Breast epithelium (tissue), 4 donors: ENCODE measurements at regions not wholly inside any gene's neighbourhood (a gene's known extent, or its start where the extent isn't known, plus 50 kb on each side); places are given as distances from the start of the nearest gene placed in this dataset.
"Not testable (repeated sequence)": the region's sequence is repeated elsewhere in the genome, so short reads cannot be mapped to it uniquely, and the experiment has no call there.

Source experiments
- DNase-seq, 2 donors: peaks; one replicate each; pipeline ENCODE4 v3.0.0-alpha.2; 2019; ENCODE audit warnings: low spot score in 2 of 2
- H3K27ac ChIP-seq, 2 donors: fragments of 200-600 bp; sonication (generic) in 1 of 2; one replicate each; pipeline ENCODE4 v1.5.1; 2016 to 2019; ENCODE audit warnings: mild to moderate bottlenecking in 1 of 2
- H3K27me3 ChIP-seq, 2 donors: fragments of 200-600 bp; sonication (generic) in 1 of 2; one replicate each; pipeline versions ENCODE4 v1.5.1 to v1.6.0; 2017 to 2019; ENCODE audit warnings: control low read depth in 1 of 2, mild to moderate bottlenecking in 1 of 2
- H3K36me3 ChIP-seq: fragments of 200-600 bp; one replicate; pipeline ENCODE4 v1.5.1; 2019
- H3K4me1 ChIP-seq, 2 donors: fragments of 200-600 bp; sonication (generic); one replicate each; pipeline ENCODE4 v1.5.1; 2016 to 2019; ENCODE audit warnings: control low read depth in 1 of 2
- H3K4me3 ChIP-seq, 3 donors: fragments of 200-600 bp; sonication (generic); 1 replicate in 2 of 3; 2 replicates in 1 of 3; pipeline ENCODE4 v1.5.1; 2016 to 2019; ENCODE audit warnings: mild to moderate bottlenecking in 3 of 3, moderate library complexity in 2 of 3
- H3K9me3 ChIP-seq, 2 donors: fragments of 200-600 bp; sonication (generic) in 1 of 2; one replicate each; pipeline ENCODE4 v1.5.1; 2016 to 2019; ENCODE audit warnings: control low read depth in 1 of 2
- CTCF ChIP-seq, 3 donors: fragments of 450-650 bp; IDR thresholded peaks; one replicate each; pipeline ENCODE4 v1.5.1; 2016 to 2017; ENCODE audit warnings: antibody characterized with exemption in 3 of 3, mild to moderate bottlenecking in 3 of 3, moderate library complexity in 3 of 3
- POLR2A ChIP-seq: fragments of 450-650 bp; IDR thresholded peaks from one replicate; pipeline ENCODE4 v1.6.1; 2016; ENCODE audit warnings: antibody characterized with exemption, mild to moderate bottlenecking, moderate library complexity
- POLR2AphosphoS5 ChIP-seq, 3 donors: sonication (generic); formaldehyde crosslinking; IDR thresholded peaks; one replicate each; pipeline ENCODE4 v1.6.1; 2017; ENCODE audit warnings: antibody characterized with exemption in 3 of 3
- intact Hi-C: fragments of 100-400 bp; cut with DNase I; formaldehyde crosslinking; loops from one replicate; pipeline ENCODE4 v1.15.1; 2023; ENCODE audit warnings: low total_unique reads

GRCh38 chr10:26627324-26627723, 70.2 kb upstream of the PDSS1 start:
- intact Hi-C loops, result no loop called here
- no peak for TF ChIP-seq POLR2A
- no peak for TF ChIP-seq POLR2AphosphoS5 (IDR thresholded peaks at IDR 0.05)
- TF ChIP-seq CTCF (IDR thresholded peaks at IDR 0.05), result no peak
- Histone ChIP-seq H3K4me3 (no peak overlapping the region), H3K27me3 (peaks cover 0 to 9% of the 10 kb centered on the region in 2 donors), H3K9me3 (no peaks in the 10 kb centered on the region), H3K36me3 (no peaks in the 10 kb centered on the region), H3K4me1 (no peaks in the 10 kb centered on the region), H3K27ac (no peak overlapping the region)
- no peak for DNase-seq

- no peak for DNase-seq
- no peaks in the 10 kb centered on the region for H3K4me1 ChIP-seq
- intact Hi-C loops, result no loop called here
- H3K4me3 ChIP-seq, result no peak overlapping the region
- H3K27me3 ChIP-seq, result peaks cover 0 to 4% of the 10 kb centered on the region in 2 donors
- H3K36me3 ChIP-seq, result no peaks in the 10 kb centered on the region
- H3K9me3 ChIP-seq, result no peaks in the 10 kb centered on the region
- TF ChIP-seq CTCF (IDR thresholded peaks at IDR 0.05) (no peak), POLR2A (no peak), POLR2AphosphoS5 (IDR thresholded peaks at IDR 0.05) (no peak)
- H3K27ac ChIP-seq, result no peak overlapping the region
Measured at GRCh38 chr10:26628395-26628794, 69.1 kb upstream of the PDSS1 start.

- intact Hi-C loops, result not testable (repeated sequence)
Measured at GRCh38 chr10:26632171-26632570, 65.3 kb upstream of the PDSS1 start.

GRCh38 chr10:26634111-26634510, 63.4 kb upstream of the PDSS1 start:
- H3K27me3 ChIP-seq, H3K36me3 ChIP-seq, H3K4me3 ChIP-seq, DNase-seq, H3K4me1 ChIP-seq, intact Hi-C loops, H3K9me3 ChIP-seq, H3K27ac ChIP-seq: not testable (repeated sequence)

More at GRCh38 chr10:26632171-26632570, 65.3 kb upstream of the PDSS1 start:
- not testable (repeated sequence) for H3K27me3 ChIP-seq, H3K4me1 ChIP-seq, H3K9me3 ChIP-seq, H3K4me3 ChIP-seq, DNase-seq, H3K36me3 ChIP-seq, H3K27ac ChIP-seq

GRCh38 chr10:26637521-26638275, 59.8 kb upstream of the PDSS1 start:
- peaks cover 0 to 4% of the 10 kb centered on the region in 2 donors for H3K9me3 ChIP-seq
- no peaks in the 10 kb centered on the region for H3K36me3 ChIP-seq
- no peak for DNase-seq
- no peak overlapping the region for H3K27ac ChIP-seq
- no peaks in the 10 kb centered on the region for H3K27me3 ChIP-seq
- H3K4me1 ChIP-seq, result no peaks in the 10 kb centered on the region
- intact Hi-C loops, result no loop called here
- H3K4me3 ChIP-seq, result no peak overlapping the region
- TF ChIP-seq POLR2AphosphoS5 (IDR thresholded peaks at IDR 0.05) (no peak), POLR2A (no peak), CTCF (IDR thresholded peaks at IDR 0.05) (no peak)

- H3K9me3 ChIP-seq, result peaks cover 0 to 4% of the 10 kb centered on the region in 2 donors
- H3K4me1 ChIP-seq, result no peaks in the 10 kb centered on the region
- TF ChIP-seq CTCF (IDR thresholded peaks at IDR 0.05) (no peak), POLR2AphosphoS5 (IDR thresholded peaks at IDR 0.05) (no peak), POLR2A (no peak)
- DNase-seq, result no peak
- no peaks in the 10 kb centered on the region for H3K36me3 ChIP-seq
- intact Hi-C loops, result no loop called here
- H3K27ac ChIP-seq, result no peak overlapping the region
- no peaks in the 10 kb centered on the region for H3K27me3 ChIP-seq
- H3K4me3 ChIP-seq, result no peak overlapping the region
Measured at GRCh38 chr10:26640391-26640790, 57.1 kb upstream of the PDSS1 start.
